Neural cell (in vitro differentiated cells): ENCODE measurements at regions not wholly inside any gene's neighbourhood (a gene's known extent, or its start where the extent isn't known, plus 50 kb on each side); places are given as distances from the start of the nearest gene placed in this dataset.

Experiments used
- CTCF ChIP-seq: fragments of 450-650 bp; IDR thresholded peaks from 2 replicates; pipeline ENCODE4 v1.5.1; 2014; ENCODE audit warnings: antibody characterized with exemption, mild to moderate bottlenecking, moderate library complexity; ENCODE audit not compliant: poor library complexity, severe bottlenecking
- TF ChIP-seq, protein P1 (sequence below): IDR thresholded peaks from 2 replicates; pipeline ENCODE4 v1.6.1; 2012; ENCODE audit warnings: borderline replicate concordance

DNA sequence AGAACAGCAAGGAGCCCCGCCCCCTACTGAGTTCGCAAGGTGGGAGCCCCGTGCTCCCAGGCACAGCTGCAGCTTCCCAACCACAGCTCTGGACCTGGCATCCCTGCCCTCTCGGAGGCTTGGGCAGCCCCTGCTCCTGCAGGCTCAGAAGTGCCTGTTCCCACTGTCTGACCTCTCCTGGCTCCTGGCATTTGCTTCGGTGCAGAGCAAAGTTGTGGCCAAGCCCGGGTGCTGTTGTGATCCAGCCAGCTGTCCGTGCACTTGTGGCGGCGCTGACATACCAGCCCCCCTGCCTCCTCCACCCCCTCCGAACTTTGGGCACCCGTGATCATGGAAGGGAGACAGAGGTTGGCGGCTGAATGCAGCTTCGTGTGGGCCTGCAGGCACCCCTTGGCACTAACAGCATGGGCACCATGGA is 1386.8 kb downstream of the PCDH9 start:
- TF ChIP-seq, protein P1, sequence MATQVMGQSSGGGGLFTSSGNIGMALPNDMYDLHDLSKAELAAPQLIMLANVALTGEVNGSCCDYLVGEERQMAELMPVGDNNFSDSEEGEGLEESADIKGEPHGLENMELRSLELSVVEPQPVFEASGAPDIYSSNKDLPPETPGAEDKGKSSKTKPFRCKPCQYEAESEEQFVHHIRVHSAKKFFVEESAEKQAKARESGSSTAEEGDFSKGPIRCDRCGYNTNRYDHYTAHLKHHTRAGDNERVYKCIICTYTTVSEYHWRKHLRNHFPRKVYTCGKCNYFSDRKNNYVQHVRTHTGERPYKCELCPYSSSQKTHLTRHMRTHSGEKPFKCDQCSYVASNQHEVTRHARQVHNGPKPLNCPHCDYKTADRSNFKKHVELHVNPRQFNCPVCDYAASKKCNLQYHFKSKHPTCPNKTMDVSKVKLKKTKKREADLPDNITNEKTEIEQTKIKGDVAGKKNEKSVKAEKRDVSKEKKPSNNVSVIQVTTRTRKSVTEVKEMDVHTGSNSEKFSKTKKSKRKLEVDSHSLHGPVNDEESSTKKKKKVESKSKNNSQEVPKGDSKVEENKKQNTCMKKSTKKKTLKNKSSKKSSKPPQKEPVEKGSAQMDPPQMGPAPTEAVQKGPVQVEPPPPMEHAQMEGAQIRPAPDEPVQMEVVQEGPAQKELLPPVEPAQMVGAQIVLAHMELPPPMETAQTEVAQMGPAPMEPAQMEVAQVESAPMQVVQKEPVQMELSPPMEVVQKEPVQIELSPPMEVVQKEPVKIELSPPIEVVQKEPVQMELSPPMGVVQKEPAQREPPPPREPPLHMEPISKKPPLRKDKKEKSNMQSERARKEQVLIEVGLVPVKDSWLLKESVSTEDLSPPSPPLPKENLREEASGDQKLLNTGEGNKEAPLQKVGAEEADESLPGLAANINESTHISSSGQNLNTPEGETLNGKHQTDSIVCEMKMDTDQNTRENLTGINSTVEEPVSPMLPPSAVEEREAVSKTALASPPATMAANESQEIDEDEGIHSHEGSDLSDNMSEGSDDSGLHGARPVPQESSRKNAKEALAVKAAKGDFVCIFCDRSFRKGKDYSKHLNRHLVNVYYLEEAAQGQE = no peak
- TF ChIP-seq CTCF = no peak
